Hematopoietic multipotent progenitor cell treated with erythropoietin and hydrocortisone succinate and interleukin-3 and kit ligand, for 4 days (in vitro differentiated cells): ENCODE measurements at regions not wholly inside any gene's neighbourhood (a gene's known extent, or its start where the extent isn't known, plus 50 kb on each side); places are given as distances from the start of the nearest gene placed in this dataset.
A peak's percentile ranks its signal among the peaks of the same experiment; 100 is the strongest.
"Not testable (repeated sequence)": the region's sequence is repeated elsewhere in the genome, so short reads cannot be mapped to it uniquely, and the experiment has no call there.

ENCODE experiments used
- DNase-seq: peaks from one replicate; pipeline ENCODE4 v3.0.0-alpha.2; 2015

DNA sequence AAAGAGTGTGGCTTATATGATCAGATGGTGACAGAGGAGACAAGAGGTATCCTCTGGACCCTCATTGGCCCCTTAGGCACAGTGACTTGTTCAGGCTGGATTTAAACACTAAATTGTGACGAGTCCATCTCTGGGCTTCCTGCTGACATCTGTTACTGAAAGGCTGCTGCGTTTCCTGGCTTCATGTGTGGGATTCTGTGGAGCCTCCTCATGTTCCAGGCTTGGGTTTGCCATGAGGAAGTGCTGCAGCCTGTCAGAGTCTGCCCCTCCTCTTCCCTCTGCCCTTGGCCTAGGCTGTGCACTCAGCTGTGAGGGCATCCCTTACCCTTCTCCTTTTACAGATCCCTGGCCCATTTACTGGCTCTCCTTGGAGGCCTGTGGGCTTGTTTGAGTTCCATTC is 159.1 kb upstream of the TTC29 start:
- DNase-seq, result no peak

DNA sequence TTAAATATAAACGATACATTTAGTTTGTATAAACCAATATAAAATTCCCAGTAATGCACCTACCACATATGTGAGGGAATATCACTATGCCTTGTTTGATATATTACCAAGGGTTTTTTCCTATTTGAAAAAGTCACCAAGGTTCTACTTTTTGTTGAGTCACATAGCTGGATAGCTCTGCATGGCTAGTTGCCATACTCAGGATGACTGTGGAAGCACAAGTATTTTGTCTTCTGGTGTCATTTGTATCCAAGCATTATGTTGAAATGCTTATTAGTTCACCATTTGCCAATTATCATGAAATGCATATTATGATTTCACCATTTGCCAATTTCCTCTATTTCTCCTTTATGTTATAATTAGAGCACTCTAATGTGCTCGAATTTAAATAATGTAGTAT is 162.7 kb upstream of the TTC29 start:
- no peak for DNase-seq

DNA sequence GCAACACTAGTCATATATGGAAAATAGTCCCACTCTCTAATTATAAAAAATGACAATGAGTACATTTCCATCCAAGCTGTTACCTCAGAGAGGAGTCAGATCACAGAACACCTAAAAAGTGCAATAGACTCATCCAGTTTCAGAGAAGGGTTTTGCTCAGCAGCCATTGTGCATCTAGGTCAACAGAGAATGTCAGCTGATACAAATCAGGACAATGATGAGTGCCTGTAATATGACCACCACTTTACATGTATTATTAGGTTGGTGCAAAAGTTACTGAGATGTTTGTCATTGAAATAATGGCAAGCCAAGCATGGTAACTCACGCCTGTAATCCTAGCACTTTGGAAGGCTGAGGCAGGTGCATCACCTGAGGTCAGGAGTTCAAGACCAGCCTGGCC is 164.1 kb upstream of the TTC29 start:
- no peak for DNase-seq

DNA sequence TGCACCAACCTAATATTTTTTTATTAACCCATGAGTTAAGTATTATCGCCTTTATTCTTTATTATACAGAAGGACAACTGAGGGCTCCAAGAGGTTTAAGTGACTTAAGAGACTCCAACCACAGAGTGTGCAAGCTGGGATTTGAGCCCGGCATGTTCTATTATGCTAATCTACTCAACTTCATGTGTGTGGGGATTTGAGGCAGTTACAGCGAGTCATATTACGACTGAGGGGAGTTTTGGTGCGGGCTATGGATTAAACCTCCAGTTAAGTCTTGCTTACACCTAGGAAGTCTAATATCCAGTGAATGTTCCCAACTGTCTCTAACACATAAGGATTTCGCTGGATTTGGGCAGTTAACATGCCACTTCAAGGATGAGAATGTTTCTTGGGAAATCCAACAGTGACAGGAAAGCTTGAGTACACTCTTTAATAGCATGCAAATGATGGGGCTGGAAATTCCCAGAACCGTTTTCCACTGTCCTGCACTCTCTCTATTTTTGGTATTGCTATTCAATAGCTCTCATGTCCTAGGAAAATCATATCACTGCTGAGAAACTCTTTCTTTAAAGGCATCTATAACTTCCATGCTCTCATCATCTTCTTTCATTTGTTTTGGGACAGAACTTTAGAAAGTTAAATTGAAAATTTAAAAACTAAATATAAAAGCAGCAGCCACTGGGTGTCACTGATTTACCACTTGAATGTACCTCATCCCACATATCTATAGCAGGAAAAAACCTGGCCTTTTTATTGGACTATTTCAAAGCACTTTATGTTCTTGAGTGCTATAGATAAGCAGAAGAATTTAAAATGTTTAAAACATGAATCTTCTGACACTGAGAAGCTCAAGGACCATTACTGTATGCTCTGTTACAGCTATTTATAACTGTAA is 165.1 kb upstream of the TTC29 start:
- no peak for DNase-seq

DNA sequence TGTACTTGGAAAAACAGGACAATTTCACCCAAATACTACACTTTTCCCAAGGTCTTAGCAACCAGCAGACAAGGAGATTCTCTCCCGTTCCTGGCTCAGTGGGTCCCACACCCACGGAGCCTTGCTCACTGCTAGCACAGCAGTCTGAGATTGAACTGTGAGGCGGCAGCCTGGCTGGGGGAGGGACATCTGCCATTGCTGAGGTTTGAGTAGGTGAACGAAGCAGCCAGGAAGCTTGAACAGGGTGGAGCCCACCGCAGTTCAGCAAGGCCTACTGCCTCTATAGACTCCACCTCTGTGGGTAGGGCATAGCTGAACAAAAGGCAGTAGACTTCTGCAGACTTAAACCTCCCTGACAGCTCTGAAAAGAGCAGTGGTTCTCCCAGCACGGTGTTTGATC is 166.5 kb upstream of the TTC29 start:
- DNase-seq, result not testable (repeated sequence)

DNA sequence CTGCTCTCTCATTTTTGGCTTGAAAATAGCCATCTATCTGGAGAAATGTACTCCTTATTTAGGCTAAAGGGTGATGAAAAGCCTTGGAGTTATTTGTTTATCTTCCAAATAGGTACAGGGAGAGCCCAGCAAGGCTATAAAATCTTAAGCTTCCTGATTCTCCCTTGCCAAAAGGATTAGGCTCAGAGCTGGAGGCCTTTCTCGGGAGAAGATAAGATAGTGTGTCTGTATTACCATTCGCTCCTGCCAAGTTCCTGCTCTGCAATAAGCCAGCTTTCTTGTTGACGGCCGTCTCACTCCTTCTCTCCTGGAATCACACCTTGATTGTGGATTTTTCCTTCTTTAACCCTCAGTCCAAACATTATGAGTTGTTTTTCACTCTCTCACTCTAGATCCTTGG is 171.8 kb upstream of the TTC29 start:
- no peak for DNase-seq

DNA sequence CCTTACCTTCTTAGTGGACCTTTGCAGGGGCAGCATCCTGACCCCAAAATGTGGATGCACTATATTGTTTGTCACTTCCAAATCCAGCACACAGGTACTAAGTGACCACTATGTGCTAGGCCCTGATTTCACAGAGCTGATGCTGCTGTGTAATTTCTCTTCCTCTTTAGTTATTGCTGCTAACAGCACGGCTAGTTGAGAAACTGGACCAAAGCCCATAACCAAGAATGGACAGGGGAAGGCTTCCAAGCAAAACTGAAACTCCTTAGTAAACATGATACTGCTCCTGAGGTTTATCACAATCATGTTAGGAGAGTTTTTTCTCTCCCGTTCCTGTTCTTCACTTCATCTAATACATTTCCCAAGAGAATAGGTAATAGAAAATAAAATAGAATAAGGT is 172.9 kb upstream of the TTC29 start:
- DNase-seq, result no peak

DNA sequence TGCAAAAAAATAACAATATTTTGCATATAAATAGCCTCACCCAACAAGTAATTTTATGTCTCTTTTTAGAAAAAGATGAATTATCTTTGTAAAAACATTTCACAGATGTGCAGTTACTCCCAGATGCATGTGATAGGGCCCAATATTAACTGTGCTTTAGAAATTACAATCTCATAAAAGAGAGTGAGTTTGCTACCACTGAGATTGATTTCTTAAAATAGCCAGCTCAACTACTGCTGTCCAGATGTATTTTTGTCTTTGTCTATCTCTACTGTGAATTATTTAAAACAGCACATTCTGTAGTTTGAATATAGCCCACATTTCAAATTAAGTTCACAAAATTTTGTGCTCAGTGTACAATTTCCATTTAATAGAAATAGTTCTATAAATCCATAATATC is 177.0 kb upstream of the TTC29 start:
- no peak for DNase-seq

DNA sequence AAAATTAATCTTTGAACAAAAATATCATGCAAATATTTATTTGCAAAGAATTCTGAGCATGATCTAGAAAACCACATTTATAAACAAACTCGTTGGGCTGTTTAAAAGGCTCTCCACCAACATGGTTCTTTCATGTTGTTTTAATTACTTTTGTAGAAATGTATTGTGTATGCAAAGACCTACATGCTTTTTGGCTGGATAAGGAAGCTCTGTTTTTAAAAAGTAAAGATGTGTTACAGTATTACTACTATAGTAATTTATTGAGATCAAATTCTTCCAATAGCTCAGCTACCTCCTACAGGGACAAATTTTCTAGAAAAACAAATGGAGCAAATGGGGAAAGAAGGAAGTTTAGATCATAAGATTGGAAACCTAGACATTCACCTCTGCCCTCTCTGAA is 177.5 kb upstream of the TTC29 start:
- DNase-seq, result no peak

DNA sequence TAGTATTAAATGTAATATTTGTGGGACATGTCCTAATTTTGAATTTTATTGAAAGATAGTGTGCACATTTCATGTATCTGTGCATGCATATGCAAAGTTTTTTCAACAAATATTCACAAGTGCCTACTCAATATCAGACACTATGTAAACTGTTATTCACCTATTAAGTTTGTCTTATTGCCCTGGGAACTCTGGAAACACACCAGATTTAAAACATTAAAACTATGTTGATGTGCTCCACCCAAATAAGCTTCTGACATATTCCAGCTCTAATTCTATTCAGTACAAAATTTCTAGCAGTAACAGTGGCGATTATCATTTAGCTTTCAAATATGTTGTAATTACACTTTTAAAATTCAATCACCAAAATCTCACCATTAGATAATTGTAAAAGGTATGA is 183.1 kb upstream of the TTC29 start:
- no peak for DNase-seq

DNA sequence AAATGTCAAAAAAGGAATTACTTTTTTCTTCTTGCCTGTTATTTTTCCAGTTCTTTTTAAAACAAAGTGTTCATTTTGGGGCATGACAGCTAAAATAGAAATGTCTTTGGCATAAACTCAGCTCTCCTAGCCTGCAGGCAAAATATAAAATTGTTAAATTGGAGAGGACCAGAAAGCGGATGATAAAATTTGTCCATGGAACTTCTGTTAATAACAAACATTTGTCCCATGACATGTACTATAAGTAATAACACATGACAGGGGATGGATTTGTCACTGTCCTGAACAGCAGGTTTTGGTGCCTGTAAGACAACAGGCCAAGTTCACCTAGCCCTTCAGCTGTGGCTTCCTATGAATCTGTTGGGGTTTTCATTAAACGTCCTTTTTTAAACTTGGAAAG is 184.0 kb upstream of the TTC29 start:
- no peak for DNase-seq

DNA sequence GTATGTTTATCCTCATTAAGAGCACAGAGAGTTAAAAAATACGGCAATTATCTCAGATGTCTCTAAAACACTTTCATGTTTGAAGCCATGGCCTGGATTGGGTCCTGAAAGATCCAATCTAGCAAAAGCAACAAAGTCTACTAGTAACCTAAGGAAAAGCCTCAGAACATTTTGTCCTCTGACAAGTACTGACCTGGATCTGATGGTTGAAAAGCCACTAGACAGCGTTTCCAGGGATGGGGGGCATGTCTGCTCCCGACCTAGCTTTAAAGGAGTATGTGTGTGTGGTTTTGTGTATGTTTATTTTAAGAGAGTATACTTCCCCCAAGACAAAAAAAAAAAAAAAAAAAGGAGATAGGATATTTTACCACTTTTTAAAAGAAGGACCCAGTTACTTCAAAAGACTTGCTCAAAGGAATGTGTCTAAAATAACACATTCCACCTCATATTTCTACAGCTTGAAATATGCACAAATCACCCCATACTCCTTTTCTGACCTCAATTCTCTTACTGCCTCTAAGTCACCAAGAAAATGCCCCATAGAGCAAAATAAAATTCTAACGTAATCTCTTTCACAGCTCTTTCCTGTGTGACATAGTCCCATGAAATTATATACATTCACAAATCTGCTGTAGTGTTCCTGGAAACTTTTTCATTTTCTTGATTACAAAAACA is 189.0 kb upstream of the TTC29 start:
- no peak for DNase-seq

DNA sequence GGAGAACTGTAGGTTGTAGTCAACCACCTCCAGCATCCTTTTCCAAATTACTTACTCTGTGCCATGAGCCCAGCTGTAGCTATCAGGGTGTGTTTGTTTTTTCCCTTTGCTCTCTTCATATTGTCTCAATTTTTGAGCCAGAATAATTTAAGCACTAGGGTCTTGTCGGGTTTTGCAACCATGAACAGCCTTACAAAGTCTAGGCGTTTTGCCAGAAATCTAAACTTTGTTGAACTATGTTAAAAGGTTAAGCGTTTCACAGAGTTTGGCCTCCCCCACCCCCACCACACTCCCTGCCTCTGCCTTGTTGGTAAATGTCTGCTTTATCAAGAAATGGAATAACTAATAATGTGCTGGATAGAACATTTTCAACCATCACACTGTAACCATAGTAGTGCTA is 190.6 kb upstream of the TTC29 start:
- no peak for DNase-seq

DNA sequence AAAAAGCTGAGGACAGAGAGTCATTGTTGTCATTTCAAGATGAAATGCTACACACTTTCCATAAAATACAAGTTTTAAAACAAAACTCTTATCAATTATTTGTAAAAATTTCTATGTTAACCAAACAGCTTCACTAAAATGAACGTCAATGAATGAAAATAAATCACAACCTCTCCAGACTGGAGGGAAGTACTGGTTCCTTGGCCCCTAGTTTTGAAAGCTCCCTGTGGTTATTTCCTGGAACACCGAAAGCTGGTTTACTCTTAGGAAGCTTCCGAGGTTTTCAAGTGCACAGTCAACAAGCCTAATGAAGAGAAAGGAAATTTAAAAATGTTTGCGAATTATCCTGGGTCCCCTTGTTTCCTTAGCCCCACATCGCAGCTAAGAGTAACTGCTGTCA is 191.1 kb upstream of the TTC29 start:
- no peak for DNase-seq

DNA sequence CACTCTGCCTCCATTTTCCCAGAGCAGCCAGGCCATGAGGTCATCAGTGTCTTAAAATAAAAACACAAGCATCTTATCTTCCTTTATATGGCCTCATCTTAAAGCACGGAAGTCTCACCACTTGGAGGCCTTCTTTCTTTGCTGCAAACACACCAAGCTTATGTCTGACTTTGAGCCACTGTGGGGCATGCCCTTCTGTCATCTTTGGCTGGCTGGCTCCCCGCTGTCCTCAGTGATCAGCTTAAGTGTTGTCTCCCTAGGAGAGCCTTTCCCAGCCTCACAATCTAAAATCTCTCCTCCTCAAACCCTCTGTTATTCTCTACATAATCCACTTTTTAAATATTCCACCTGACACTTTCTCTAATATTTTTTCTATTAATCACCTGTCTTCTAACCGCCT is 191.6 kb upstream of the TTC29 start:
- DNase-seq, result no peak

DNA sequence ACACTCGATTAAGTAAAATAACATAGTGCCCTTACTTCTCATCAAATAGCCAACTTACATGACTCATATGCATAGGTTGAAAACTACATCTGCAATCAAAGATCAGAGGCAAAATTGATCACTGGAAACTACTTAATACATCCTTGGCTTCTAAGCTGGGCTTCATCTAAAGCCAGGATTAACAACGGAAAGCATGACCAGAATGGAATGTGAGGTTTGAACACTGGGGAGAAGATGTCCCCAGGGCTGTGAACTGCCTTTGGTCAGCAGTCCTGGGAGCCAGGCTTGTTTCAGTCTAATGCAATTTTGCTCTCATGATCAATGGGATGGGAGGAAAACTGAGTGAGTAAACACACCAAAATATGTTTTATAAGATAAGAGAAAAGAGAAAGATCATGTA is 192.5 kb upstream of the TTC29 start:
- DNase-seq, result no peak

DNA sequence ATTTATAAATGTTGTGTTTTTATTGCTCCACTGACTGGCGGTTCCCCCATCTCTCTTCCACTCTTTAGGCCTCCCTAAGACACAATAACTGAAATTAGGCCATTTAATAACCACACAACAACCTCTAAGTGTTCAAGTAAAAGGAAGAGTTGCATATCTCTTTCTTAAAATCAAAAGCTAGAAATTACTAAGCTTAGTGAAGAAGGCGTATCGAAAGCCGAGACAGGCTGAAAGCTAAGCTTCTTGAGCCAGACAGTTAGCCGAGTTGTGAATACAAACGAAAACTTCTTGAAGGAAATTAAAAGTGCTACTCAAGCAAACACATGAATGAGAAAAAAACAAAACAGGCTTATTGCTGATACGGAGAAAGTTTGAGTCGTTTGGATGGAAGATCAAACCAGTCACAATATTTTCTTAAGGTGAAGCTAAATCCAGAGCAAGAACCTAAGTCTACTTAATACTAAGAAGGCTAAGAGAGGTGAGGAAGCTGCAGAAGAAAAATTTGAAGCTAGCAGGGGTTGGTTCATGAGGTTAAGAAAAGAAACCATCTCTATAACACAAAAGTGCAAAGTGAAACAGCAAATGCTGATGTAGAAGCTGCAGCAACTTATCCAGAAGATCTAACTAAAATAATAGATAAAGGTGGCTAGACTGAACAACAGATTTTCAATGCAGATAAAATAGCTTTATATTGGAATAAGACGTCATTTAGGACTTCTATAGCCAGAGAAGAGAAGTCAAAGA is 194.0 kb upstream of the TTC29 start:
- DNase-seq, result no peak

DNA sequence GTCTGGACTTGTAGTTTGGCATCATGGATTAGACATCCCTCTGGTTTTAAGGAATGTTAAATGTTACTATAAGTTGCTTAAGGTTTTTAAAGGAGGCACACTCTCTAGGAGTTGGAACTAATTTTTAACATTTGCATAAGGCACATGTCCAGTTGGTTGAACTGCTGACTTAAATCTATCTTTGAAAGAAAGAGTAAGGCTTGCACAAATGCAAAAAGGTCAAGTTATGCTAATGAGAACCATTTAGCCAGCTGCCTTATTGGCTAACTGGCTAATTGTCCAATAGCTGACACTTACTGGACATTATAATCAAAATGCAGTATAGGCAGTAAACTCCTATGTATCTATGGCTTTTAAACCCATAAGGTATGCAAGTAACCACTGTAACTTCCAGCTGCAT is 206.1 kb upstream of the TTC29 start:
- no peak for DNase-seq

DNA sequence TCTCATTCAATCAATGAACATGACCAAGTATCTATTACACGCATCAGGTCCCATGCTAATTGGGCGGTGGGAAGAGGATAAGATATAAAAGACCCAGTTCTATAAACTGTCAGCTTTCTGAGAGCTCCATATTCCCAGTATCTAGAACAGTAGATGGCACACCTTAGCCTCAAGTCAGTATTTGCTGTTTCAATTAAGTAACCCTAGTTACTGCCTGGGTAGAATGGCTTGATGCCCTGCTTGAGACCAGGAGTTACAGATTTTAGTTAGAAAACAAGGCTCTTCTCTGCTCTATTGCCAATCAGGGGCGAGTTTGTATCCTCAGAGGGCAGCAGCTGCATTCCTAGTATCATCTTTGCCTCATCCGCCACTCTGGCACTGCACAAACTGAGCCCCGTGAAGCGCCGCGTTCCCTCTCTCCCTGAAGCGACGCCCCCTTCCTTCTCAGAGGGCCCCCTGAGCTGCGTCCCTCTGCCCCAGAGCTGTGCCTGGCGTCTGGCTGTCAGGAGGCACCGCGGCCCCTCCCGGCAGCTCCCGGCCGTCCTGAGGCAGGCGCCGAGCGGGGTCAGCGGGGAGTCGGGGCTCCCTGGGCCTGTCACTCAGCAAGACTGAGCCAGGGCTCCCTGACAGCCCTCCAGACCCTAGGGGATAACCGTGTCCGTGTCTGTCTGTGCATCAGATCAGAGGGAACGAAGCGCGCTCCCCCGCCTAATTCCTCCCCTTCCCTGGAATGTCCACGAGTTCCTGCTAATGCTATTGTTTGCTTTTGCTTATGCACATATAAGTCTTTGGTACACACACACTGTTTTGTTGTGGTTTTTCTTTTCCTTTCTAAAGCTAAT is 212.4 kb upstream of the TTC29 start:
- no peak for DNase-seq

DNA sequence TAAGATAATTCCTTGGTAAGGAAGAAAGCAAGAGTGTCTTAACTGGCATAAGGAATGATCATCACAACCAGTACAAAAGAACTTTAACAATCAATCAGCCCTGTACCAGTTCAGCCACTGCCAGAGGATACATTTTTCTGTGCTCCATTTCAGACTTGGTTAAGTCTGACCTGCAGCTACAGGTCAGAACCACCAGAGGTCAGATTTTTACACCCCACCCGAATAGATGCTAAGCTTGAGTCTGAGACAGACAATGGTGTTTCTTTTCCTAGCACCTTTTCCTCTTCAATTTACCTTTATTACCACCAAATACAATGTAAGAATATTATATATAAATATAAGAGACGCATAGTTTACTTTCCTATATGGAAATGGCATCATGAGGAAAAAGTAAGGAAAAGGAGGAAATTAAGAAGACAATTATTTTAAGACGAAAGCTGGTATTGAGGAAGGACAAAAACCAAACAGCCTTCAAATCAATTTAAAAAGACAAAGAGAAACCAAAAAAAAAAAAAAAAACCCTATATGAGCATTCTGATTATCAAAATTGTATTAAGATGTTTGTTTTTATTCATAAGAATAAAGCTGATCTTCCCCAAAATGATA is 215.3 kb upstream of the TTC29 start:
- DNase-seq, result peak; percentile 68

DNA sequence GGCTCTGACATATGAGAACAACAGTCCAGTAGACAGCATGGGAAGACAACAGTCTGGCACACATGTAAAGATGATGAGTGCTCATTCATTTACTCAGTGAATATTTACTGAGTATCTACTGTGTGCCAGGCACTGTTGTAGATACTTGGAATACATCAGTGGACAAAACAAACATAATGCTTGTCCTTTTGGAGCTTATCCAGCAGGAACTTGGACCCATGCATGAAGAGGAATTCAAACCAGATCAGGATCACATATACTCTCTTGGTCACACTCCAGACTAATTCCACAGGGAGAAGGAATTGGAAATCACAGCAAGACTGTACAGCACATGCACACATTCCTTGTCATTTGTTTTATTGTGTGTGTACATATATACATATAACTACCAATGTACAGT is 217.6 kb upstream of the TTC29 start:
- no peak for DNase-seq

DNA sequence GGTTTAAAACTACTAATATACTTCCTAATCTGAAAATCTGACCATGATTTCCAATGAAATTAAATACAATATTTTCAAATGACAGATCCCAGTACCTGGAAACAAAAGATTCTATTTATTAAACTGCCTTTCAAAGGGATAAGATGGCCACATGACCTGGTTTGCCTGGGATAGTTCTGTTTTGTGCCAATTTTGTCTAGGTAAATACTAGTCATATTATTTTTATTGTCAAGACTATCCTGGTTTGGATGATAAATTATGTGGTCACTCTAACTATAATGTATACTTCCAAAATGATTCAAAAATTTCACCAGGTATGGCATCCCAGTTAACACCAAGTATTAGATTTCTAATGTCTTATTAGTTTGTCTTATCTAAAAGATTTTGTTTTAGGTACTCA is 222.5 kb upstream of the TTC29 start:
- DNase-seq, result not testable (repeated sequence)

DNA sequence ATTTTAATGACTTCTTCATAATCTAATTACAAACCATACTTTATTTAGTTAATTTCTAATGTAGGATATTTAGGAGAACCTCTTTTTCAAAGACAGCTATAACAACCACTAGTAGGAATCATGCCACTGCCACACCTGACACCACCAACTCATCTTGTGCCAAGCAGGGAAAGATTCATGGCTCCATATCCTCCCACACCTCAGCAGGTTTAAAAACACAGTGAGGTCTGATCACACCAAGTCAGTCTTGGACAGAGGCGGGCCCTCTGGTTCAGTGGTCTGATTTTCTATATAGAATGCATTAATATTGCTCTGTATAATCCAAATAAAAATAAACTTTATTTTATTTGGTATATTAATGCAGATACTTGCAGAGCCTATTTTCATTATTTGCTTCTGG is 227.7 kb upstream of the TTC29 start:
- DNase-seq, result no peak
